Natural killer cell (primary cell): ENCODE measurements at regions not wholly inside any gene's neighbourhood (a gene's known extent, or its start where the extent isn't known, plus 50 kb on each side); places are given as distances from the start of the nearest gene placed in this dataset.

Experiments used
- ATAC-seq, 3 donors: fragments of 150-1000 bp in 2 of 3; fragments of 200-7000 bp in 1 of 3; cut with Tn5 transposase; 1 replicate in 1 of 3; 2 replicates in 2 of 3; pipeline ENCODE4 v1.10.0; 2021; ENCODE audit warnings: mild to moderate bottlenecking in 2 of 3, moderate library complexity in 2 of 3
- DNase-seq, 2 donors: peaks; one replicate each; pipeline versions ENCODE4 v3.0.0 to v3.0.0-alpha.2; 2013 to 2021; ENCODE audit warnings: mixed read lengths in 1 of 2
- H3K27ac ChIP-seq: one replicate; pipeline ENCODE4 v1.5.1; 2013; ENCODE audit warnings: mild to moderate bottlenecking, low read length
- H3K27me3 ChIP-seq: one replicate; pipeline ENCODE4 v1.6.1; 2013; ENCODE audit warnings: low read length; ENCODE audit not compliant: control insufficient read depth, insufficient read depth
- H3K36me3 ChIP-seq: one replicate; pipeline ENCODE4 v1.6.1; 2013; ENCODE audit warnings: low read length; ENCODE audit not compliant: control insufficient read depth, insufficient read depth
- H3K4me1 ChIP-seq: one replicate; pipeline ENCODE4 v1.6.1; 2013; ENCODE audit warnings: low read length; ENCODE audit not compliant: control insufficient read depth, insufficient read depth
- H3K4me3 ChIP-seq: one replicate; pipeline ENCODE4 v1.5.1; 2013; ENCODE audit warnings: low read length
- H3K9me3 ChIP-seq: one replicate; pipeline ENCODE4 v1.6.1; 2013; ENCODE audit warnings: low read length; ENCODE audit not compliant: control insufficient read depth, insufficient read depth
- H3K27ac Mint-ChIP-seq, 2 donors: one replicate each; pipeline ENCODE4 v1.8.0; 2022; ENCODE audit warnings: mild to moderate bottlenecking in 2 of 2, mixed read lengths in 2 of 2, moderate library complexity in 1 of 2
- H3K27me3 Mint-ChIP-seq, 2 donors: one replicate each; pipeline ENCODE4 v1.8.0; 2022; ENCODE audit warnings: low read depth in 2 of 2, mixed read lengths in 2 of 2
- H3K36me3 Mint-ChIP-seq: one replicate; pipeline ENCODE4 v1.8.0; 2022; ENCODE audit warnings: mixed read lengths
- H3K4me1 Mint-ChIP-seq, 2 donors: one replicate each; pipeline ENCODE4 v1.8.0; 2022; ENCODE audit warnings: mixed read lengths in 2 of 2
- H3K4me3 Mint-ChIP-seq: one replicate; pipeline ENCODE4 v1.8.0; 2022; ENCODE audit warnings: mild to moderate bottlenecking, moderate library complexity, mixed read lengths
- H3K9me3 Mint-ChIP-seq, 2 donors: one replicate each; pipeline ENCODE4 v1.8.0; 2022; ENCODE audit warnings: mixed read lengths in 2 of 2
- WGBS: methylation state at CpG from one replicate; pipeline ENCODE4 v1.1.7; 2013; ENCODE audit warnings: missing lambda C conversion rate; ENCODE audit not compliant: insufficient coverage; 5-methylcytosine and 5-hydroxymethylcytosine counted together
- intact Hi-C: fragments of 100-400 bp; cut with micrococcal nuclease; formaldehyde crosslinking; loops from one replicate; pipeline ENCODE4 v1.14.2; 2022
- TF ChIP-seq, protein P1 (sequence below): fragments of 200-600 bp; IDR thresholded peaks from one replicate; pipeline ENCODE4 v1.8.0; 2022; ENCODE audit warnings: antibody characterized with exemption

DNA sequence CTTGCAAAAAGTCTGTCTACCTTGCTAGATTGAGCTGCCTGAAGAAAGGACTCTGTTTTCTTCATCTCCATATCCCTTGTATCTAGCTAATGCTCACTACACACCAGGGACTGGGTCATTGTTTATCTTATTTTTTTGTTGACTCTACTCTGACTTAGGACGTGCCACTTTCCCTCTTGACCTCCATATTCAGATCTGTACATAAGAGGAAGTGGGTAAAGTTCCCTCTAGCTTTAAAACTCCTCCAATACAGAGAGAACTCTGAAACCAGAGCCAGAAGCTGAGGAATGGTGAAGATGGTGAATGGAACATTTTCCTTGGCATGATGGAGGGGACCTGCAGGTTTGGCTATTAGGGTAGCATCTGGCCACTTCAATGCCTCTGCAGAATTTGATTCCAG is 2026.1 kb upstream of the TENM3 start:
- H3K9me3 ChIP-seq: peaks cover 10% of the 10 kb centered on the region
- no peak overlapping the region for H3K27ac ChIP-seq
- DNase-seq (no peak), ATAC-seq (no peak)
- Mint-ChIP-seq H3K4me3 (no peak overlapping the region), H3K27ac (no peak overlapping the region), H3K27me3 (no peaks in the 10 kb centered on the region), H3K9me3 (peaks cover 9 to 13% of the 10 kb centered on the region in 2 donors), H3K4me1 (no peaks in the 10 kb centered on the region), H3K36me3 (no peaks in the 10 kb centered on the region)
- WGBS: no CpG with 5 or more reads among the region's 1 CpG
- no peak overlapping the region for H3K4me3 ChIP-seq
- intact Hi-C loops: no loop called here
- no peaks in the 10 kb centered on the region for H3K36me3 ChIP-seq
- H3K4me1 ChIP-seq: no peaks in the 10 kb centered on the region
- TF ChIP-seq, protein P1, sequence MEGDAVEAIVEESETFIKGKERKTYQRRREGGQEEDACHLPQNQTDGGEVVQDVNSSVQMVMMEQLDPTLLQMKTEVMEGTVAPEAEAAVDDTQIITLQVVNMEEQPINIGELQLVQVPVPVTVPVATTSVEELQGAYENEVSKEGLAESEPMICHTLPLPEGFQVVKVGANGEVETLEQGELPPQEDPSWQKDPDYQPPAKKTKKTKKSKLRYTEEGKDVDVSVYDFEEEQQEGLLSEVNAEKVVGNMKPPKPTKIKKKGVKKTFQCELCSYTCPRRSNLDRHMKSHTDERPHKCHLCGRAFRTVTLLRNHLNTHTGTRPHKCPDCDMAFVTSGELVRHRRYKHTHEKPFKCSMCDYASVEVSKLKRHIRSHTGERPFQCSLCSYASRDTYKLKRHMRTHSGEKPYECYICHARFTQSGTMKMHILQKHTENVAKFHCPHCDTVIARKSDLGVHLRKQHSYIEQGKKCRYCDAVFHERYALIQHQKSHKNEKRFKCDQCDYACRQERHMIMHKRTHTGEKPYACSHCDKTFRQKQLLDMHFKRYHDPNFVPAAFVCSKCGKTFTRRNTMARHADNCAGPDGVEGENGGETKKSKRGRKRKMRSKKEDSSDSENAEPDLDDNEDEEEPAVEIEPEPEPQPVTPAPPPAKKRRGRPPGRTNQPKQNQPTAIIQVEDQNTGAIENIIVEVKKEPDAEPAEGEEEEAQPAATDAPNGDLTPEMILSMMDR: no peak
- H3K27me3 ChIP-seq: no peaks in the 10 kb centered on the region

DNA sequence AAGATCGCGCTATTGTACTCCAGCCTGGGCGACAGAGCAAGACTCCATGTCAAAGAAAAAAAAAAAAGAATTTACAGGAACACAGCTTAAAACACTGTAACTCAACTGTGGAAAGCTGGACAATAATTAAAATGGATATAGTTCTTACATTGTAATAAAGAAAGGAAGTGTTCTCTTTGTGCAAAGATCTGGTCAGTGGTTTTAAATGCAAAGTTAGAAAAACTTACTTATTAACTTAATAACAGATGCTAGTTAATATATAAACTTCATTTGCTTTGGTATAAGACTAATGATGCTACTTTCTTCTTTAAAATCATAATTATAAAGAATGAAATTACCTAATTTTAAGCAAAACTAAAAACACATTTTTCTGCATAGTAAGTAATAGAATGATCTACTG is 2024.1 kb upstream of the TENM3 start:
- H3K27me3 Mint-ChIP-seq: no peaks in the 10 kb centered on the region
- DNase-seq (no peak), ATAC-seq (no peak)
- Histone ChIP-seq H3K9me3 (peaks cover 10% of the 10 kb centered on the region), H3K4me1 (no peaks in the 10 kb centered on the region), H3K27ac (no peak overlapping the region), H3K36me3 (no peaks in the 10 kb centered on the region), H3K4me3 (no peak overlapping the region), H3K27me3 (no peaks in the 10 kb centered on the region)
- peaks cover 7% of the 10 kb centered on the region for H3K36me3 Mint-ChIP-seq
- WGBS: 100% methylated on average over 2 of the region's 3 CpGs
- no peak overlapping the region for H3K27ac Mint-ChIP-seq
- intact Hi-C loops: no loop called here
- no peaks in the 10 kb centered on the region for H3K4me1 Mint-ChIP-seq
- no peak overlapping the region for H3K4me3 Mint-ChIP-seq
- H3K9me3 Mint-ChIP-seq: peaks cover 8 to 21% of the 10 kb centered on the region in 2 donors
- TF ChIP-seq, protein P1: no peak

DNA sequence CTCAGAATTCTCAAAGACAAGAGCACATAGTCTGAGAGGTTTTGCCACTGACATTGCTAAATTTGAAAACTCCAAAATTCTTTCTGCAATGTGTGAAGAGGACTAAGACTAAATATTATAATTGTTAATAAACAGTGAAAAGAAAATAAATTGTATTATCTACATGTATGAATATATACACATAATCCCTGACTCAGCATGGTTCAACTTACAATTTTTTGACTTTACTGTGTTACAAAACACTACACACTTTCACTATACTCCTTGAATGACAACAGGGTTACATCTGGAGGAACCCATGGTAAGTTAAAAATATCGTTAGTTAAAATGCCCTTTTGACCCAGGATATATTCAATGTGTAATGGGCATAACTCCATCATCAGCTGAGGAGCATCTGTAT is 2017.2 kb upstream of the TENM3 start:
- no peak for ATAC-seq
- intact Hi-C loops: no loop called here
- peaks cover 3% of the 10 kb centered on the region for H3K9me3 ChIP-seq
- Mint-ChIP-seq H3K9me3 (peaks cover 6 to 9% of the 10 kb centered on the region in 2 donors), H3K27ac (no peak overlapping the region), H3K36me3 (peaks cover 7% of the 10 kb centered on the region), H3K4me3 (no peak overlapping the region), H3K27me3 (no peaks in the 10 kb centered on the region), H3K4me1 (no peaks in the 10 kb centered on the region)
- H3K4me1 ChIP-seq: no peaks in the 10 kb centered on the region
- DNase-seq: no peak
- no peak overlapping the region for H3K27ac ChIP-seq
- H3K4me3 ChIP-seq: no peak overlapping the region
- H3K36me3 ChIP-seq: no peaks in the 10 kb centered on the region
- no peaks in the 10 kb centered on the region for H3K27me3 ChIP-seq
- 100% methylated on average over 1 of the region's 1 CpG for WGBS
- TF ChIP-seq, protein P1: no peak

DNA sequence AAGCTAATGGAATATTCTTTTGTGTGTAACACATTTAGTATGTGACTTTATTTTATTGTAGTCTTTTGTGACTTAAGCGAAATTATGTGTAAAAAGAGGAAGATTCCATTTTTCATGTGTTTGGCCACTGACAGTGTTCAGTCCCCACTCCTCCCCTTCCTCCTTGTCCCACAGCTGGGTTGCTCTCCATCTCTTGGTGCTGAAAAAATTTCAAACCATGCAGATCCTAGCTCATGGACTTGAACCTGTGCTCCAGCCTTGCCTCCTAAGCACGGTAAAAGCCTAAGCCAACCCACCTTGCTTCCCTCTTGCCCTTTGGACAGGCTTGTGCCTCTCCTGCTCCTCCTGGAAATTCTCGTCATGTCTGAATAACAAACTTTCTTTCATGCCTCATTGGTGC is 2008.5 kb upstream of the TENM3 start:
- no peaks in the 10 kb centered on the region for H3K4me1 ChIP-seq
- H3K27ac ChIP-seq: no peak overlapping the region

More for the DNA sequence above, 2008.5 kb upstream of the TENM3 start:
- H3K27me3 Mint-ChIP-seq: no peaks in the 10 kb centered on the region
- H3K4me1 Mint-ChIP-seq: no peaks in the 10 kb centered on the region
- DNase-seq: no peak
- no peaks in the 10 kb centered on the region for H3K27me3 ChIP-seq
- TF ChIP-seq, protein P1: no peak
- ATAC-seq: no peak
- peaks cover 3 to 8% of the 10 kb centered on the region in 2 donors for H3K9me3 Mint-ChIP-seq
- H3K36me3 ChIP-seq: no peaks in the 10 kb centered on the region
- WGBS: 71% methylated on average over 2 of the region's 3 CpGs
- no peak overlapping the region for H3K4me3 ChIP-seq
- H3K4me3 Mint-ChIP-seq: no peak overlapping the region
- no peaks in the 10 kb centered on the region for H3K36me3 Mint-ChIP-seq
- no peaks in the 10 kb centered on the region for H3K9me3 ChIP-seq
- intact Hi-C loops: no loop called here
- no peak overlapping the region for H3K27ac Mint-ChIP-seq
